ENCODE measurements at regions not wholly inside any gene's neighbourhood (a gene's known extent, or its start where the extent isn't known, plus 50 kb on each side); places are given as distances from the start of the nearest gene placed in this dataset.
"Not testable (repeated sequence)": the region's sequence is repeated elsewhere in the genome, so short reads cannot be mapped to it uniquely, and the experiment has no call there.

DNA sequence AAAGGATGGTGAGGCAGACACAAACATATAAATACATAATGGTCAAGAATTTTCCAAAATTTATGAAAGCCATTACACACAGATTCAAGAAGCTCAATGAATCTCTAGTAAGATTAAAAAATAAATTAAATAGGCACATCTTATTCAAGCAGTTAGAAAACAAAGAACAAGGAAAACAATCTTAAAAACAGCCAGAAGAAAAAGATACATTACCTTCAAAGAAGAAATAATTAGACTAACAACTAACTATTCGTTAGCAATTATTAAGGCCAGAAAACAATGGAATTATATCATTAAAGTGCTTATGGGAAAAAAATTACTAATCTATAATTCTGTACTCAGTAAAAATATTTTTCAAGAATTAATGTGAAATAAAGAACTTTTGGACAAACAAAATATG is 593.1 kb downstream of the EBF1 start:
- TF ChIP-seq, protein P1, sequence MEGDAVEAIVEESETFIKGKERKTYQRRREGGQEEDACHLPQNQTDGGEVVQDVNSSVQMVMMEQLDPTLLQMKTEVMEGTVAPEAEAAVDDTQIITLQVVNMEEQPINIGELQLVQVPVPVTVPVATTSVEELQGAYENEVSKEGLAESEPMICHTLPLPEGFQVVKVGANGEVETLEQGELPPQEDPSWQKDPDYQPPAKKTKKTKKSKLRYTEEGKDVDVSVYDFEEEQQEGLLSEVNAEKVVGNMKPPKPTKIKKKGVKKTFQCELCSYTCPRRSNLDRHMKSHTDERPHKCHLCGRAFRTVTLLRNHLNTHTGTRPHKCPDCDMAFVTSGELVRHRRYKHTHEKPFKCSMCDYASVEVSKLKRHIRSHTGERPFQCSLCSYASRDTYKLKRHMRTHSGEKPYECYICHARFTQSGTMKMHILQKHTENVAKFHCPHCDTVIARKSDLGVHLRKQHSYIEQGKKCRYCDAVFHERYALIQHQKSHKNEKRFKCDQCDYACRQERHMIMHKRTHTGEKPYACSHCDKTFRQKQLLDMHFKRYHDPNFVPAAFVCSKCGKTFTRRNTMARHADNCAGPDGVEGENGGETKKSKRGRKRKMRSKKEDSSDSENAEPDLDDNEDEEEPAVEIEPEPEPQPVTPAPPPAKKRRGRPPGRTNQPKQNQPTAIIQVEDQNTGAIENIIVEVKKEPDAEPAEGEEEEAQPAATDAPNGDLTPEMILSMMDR (IDR thresholded peaks at IDR 0.05; ENCODE audit: insufficient read depth, low read depth, low read length) = no peak
- DNase-seq (ENCODE audit: low read depth) = no peak
- no peak overlapping the region for H3K4me3 ChIP-seq (ENCODE audit: low read depth, low read length)

DNA sequence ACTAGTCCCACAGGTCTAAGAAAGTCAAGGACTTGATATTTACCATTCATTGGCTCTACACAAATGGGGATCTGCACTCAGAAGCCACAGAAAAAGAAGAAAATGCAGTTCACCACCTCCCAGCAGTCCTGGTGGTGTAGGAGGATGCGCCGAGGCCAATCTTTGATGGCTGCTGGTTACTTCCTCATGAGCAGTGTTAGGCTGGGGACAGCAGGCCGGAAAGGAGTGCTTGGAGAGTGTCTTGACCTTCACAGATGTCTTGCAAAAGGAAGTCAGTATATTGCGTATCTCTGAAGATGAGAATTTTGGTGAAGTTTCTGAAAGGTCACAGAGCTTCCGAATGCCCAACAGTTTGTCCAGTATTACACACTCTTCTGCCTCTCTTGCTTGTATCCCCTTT is 597.0 kb downstream of the EBF1 start:
- no peak for DNase-seq (ENCODE audit: low read depth)
- no peak overlapping the region for H3K4me3 ChIP-seq (ENCODE audit: low read depth, low read length)
- TF ChIP-seq, protein P1 (IDR thresholded peaks at IDR 0.05; ENCODE audit: insufficient read depth, low read depth, low read length) = no peak

DNA sequence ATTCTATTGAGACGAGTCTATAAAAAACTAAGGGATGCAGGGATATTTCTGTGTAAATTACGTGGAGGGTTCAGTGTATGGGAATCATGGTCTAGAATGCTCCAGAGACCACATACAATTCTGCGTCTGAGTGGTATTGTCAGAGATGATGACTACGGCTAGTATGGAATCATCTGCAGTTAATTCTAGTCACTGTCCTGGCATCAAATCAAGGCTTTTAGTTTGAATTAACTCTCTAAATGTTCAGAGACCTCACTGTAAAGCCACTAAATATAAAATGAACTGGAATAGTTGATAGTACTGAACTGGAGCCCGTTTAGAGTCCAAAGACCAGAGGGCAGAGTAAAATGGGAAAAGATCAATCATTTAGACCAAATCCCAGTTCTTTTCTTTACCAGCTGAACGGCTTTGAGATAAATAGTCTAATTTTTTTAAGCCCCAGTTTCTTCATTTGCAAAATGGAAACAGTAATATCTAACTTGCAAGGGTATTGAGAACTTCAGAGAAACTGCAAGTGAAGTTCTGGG is 599.8 kb downstream of the EBF1 start:
- no peak for DNase-seq (ENCODE audit: low read depth)
- H3K4me3 ChIP-seq (ENCODE audit: low read depth, low read length) = no peak overlapping the region
- TF ChIP-seq, protein P1 (IDR thresholded peaks at IDR 0.05; ENCODE audit: insufficient read depth, low read depth, low read length) = no peak

DNA sequence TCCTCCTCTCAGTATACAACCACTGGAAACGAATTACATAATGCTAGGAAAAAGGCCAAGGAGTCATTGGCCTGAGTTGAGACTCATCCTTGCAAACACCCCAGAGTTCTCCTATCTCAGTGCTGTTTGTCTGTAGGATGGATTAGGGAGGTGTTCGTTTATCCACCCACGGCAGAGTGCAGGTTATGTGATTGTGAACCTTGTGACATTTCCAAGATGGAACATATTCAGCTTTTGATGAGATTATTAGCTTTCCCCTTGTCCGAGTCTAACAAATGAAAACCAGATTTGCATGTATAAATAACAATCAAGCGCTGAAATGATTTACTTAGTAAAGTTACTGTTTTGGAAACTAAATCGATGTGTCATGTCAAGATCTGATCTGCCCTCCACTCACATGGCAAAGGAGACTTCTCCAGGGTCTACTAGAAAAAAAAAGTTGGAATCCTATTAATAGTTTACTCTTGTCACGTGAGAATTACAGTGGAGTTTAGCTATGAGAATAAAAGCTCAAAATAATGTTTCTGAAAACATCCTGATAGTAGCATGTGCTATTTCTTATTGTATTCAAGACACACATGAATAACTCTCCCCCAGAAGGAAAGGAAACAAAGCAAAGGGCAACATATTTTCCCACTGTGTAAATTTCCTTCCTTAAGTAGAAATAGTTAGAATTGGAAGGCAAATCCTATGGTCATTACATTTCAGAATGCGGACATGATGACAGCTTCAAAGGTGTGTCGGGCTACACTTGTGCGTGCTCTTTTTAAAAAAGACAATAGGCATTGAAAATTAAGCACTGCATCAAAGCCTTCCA is 600.4 kb downstream of the EBF1 start:
- TF ChIP-seq, protein P1 (IDR thresholded peaks at IDR 0.05; ENCODE audit: insufficient read depth, low read depth, low read length) = no peak
- no peak overlapping the region for H3K4me3 ChIP-seq (ENCODE audit: low read depth, low read length)
- DNase-seq (ENCODE audit: low read depth) = no peak

DNA sequence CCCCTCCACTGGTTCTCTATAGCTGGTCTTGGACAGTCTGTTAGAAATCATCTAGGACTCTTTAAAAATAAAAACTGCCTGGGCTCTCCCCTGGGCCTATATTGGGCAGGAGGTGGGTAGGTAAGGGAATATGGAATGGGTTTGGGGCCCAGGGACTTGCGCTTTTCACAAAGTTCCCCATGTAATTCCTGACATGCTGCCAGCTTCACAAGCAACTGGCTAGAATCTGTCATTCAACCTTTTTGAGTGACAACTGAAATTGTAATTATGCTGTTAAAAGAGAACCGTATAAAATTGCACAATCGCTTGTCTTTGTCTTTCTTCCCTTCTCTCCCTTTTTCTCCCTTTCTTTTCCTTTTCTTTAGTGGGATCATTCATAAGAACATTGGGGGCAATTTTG is 603.1 kb downstream of the EBF1 start:
- DNase-seq (ENCODE audit: low read depth) = no peak
- TF ChIP-seq, protein P1 (IDR thresholded peaks at IDR 0.05; ENCODE audit: insufficient read depth, low read depth, low read length) = no peak

DNA sequence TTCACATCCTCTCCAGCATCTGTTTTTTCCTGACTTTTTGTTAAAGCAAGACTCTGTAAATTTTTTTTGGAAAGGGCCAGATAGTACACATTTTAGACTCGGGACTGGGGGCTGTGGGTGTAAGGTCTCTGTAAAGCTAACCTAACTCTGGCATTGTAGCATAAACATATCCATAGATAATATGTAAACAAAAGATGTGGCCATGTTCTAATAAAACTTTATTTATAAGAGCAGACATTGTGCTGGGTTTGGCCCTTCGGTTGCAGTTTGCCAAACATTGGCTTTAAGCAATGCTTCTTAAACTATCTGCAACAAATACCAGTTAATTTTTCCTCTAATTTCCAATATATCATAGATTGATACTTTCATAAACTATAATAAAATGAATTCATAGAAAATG is 605.2 kb downstream of the EBF1 start:
- H3K4me3 ChIP-seq (ENCODE audit: low read depth, low read length) = no peak overlapping the region
- TF ChIP-seq, protein P1 (IDR thresholded peaks at IDR 0.05; ENCODE audit: insufficient read depth, low read depth, low read length) = no peak
- no peak for DNase-seq (ENCODE audit: low read depth)

More for the DNA sequence above, 603.1 kb downstream of the EBF1 start:
- no peak overlapping the region for H3K4me3 ChIP-seq (ENCODE audit: low read depth, low read length)

DNA sequence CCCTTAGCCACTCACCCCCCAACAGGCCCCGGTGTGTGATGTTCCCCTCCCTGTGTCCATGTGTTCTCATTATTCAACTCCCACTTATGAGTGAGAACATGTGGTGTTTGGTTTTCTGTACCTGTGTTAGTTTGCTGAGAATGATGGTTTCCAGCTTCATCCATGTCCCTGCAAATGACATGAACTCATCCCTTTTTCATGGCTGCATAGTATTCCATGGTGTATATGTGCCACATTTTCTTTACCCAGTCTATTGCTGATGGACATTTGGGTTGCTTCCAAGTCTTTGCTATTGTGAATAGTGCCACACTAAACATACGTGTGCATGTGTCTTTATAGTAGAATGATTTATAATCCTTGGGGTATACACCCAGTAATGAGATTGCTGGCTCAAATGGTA is 605.7 kb downstream of the EBF1 start:
- H3K4me3 ChIP-seq (ENCODE audit: low read depth, low read length); DNase-seq (ENCODE audit: low read depth): not testable (repeated sequence)
